AG09309 (cell line): ENCODE measurements at regions not wholly inside any gene's neighbourhood (a gene's known extent, or its start where the extent isn't known, plus 50 kb on each side); places are given as distances from the start of the nearest gene placed in this dataset.

Experiments
- DNase-seq: peaks from one replicate; pipeline ENCODE4 v3.0.0-alpha.2; 2010; ENCODE audit warnings: low read depth
- H3K4me3 ChIP-seq: 2 replicates; pipeline ENCODE4 v1.5.1; 2011; ENCODE audit warnings: mild to moderate bottlenecking, low read depth, low read length, moderate library complexity; ENCODE audit not compliant: control insufficient read depth
- TF ChIP-seq, protein P1 (sequence below): IDR thresholded peaks from 2 replicates; pipeline ENCODE4 v1.5.1; 2011; ENCODE audit warnings: mild to moderate bottlenecking, low read depth, low read length, inconsistent platforms; ENCODE audit not compliant: insufficient read depth, control insufficient read depth; ENCODE audit errors: missing control alignments

DNA sequence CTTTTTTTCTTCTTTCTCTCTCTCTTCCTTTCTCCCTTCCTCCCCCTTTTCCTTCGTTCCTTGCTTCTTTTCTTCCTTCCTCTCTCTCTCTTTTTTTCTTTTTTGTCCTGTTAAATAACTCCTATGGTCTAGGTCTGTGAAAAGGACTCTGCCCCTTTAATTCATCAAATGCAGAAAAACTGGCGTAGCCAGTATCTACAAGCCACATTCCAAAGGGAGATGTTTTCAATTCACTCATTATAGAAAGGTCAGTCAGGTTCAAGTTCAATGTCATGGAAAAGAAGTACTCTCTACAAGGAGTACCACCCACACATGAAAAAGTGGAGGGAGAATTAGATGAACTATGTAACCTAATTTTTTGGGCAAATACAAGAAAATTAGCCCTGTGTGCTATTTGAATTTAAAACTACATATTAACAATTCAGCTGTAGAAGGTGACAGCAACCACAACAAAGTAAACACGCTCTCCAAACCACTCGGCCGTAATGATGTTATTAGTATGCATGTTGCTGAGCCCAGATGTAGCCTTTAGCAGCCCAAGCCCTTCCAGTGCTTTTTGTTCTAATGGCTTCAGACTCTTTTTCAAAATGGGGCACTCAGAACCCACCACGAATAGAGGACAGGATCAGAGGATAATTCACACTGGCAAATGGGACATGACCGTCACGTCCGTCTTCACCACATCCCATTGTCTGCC lies 735.4 kb upstream of the FANCL start:
- TF ChIP-seq, protein P1, sequence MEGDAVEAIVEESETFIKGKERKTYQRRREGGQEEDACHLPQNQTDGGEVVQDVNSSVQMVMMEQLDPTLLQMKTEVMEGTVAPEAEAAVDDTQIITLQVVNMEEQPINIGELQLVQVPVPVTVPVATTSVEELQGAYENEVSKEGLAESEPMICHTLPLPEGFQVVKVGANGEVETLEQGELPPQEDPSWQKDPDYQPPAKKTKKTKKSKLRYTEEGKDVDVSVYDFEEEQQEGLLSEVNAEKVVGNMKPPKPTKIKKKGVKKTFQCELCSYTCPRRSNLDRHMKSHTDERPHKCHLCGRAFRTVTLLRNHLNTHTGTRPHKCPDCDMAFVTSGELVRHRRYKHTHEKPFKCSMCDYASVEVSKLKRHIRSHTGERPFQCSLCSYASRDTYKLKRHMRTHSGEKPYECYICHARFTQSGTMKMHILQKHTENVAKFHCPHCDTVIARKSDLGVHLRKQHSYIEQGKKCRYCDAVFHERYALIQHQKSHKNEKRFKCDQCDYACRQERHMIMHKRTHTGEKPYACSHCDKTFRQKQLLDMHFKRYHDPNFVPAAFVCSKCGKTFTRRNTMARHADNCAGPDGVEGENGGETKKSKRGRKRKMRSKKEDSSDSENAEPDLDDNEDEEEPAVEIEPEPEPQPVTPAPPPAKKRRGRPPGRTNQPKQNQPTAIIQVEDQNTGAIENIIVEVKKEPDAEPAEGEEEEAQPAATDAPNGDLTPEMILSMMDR: no peak
- no peak for DNase-seq
- no peak overlapping the region for H3K4me3 ChIP-seq

DNA sequence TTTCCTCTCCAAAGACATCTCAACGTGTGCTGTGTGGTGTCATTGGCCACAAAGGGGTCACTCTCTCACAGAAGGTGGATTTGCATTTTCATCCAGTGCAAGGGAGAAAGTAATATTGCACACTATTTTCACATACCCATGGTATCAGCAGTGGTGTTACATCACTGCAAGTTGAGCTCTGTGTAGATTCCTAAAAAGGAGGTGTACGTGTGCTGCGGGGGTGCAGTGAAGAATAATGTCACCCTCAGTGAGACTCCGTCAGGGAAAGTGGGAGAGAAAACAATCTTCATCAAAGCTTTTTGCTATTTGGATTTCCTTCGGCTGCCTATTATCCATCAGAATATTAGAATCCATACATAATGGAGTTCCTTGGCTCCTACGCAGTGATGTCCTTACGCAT lies 733.8 kb upstream of the FANCL start:
- TF ChIP-seq, protein P1: no peak
- no peak for DNase-seq
- no peak overlapping the region for H3K4me3 ChIP-seq

DNA sequence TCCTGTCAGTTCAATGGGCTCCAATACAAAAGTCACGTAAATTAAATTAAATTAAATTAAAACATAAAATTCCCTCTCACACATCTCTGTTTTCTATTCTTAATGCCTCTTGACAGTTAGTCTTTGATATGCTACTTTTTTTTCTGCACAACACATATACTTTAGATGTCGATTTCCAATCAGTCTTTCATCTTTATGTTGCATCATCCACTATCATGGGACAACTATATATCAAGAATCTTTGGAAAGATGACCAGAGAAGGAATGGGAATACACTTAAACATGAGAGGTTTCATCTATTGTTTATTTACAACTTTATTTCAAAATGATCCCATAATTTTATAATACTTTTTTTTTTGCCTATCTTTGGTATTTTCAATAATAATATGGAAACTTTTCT lies 733.3 kb upstream of the FANCL start:
- H3K4me3 ChIP-seq: no peak overlapping the region
- TF ChIP-seq, protein P1: no peak
- DNase-seq: no peak

DNA sequence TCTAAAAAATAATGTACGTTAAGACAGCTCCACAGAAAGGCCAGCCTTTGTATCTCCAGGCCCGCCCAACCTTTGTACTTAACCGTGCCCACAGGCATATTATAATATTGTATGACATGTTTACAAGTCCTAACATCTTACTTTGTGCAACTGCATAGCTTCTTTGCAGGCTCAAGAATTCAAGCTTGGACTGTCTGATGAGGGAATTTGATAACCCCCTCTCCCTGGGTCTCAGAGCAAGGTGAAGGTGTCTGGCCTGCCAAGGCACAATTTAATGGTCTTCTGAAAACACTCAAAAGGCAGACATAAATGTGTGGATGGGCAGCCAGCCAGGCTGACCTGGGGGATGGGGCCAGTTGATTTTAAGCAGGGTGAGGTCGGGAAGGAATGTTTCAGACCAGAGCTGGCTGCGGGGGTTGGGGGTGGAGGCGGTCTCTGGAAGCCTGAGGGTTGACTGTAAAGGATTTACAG lies 732.7 kb upstream of the FANCL start:
- no peak overlapping the region for H3K4me3 ChIP-seq
- DNase-seq: no peak
- TF ChIP-seq, protein P1: no peak

DNA sequence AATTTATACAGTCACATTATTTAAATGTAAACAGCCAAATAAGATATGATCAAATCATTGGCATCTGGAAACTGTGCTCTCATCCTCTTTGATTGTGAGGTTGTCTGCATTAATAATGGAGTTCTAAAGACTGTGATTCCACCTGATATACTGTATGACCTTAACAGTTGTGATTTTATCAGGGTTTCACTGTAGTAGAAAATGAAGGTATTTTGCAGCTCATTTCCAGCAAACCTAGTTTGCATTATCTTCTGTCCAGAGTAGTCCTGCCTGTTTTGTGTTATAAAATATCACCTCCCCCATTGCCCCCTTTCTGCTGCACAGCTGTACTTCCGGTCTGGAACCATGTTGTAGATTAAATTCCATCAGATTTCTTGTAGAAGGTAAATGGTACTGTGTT lies 731.6 kb upstream of the FANCL start:
- TF ChIP-seq, protein P1: no peak
- H3K4me3 ChIP-seq: no peak overlapping the region
- DNase-seq: no peak

DNA sequence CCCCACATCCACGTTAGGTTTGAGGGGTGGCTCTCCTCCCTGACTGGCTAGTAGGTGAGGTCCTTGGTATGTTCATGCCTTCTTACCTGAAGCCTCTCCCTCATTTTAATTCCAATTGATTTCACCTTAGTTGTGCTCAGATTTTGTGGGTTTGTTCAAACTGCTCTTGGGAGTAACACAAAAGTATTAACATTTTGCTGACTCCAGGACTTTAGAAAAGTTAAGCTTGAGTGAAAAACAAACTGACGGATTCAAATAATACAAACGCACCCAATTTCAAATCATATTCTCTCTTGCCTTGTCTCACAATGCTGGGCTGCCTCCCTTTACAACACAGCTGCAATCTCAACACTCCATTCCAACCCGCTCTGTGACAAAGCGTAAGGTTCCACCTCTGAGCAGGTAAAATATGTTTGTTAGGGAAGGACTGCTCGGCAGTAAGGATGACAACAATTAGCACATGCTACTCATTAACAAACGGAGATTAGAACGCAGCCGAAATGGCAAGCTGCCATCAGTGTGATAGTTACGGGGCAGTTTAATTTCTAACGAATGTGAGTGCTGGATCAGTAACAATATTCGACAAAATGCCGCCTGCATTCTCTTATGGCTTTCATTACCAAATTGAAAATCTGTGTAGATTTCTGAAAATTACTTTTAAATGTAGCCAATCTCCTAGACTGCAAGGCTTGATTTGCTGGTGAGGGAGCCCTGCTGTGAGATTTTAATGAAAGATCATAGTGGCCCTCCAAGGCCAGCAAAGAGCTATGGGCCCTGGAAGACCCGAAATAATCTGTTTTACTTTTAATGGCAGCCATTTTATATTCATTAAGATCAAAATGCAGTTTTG lies 730.6 kb upstream of the FANCL start:
- H3K4me3 ChIP-seq: no peak overlapping the region
- TF ChIP-seq, protein P1: no peak
- no peak for DNase-seq
